B cell (primary cell): ENCODE measurements at regions not wholly inside any gene's neighbourhood (a gene's known extent, or its start where the extent isn't known, plus 50 kb on each side); places are given as distances from the start of the nearest gene placed in this dataset.

Experiments used
- ATAC-seq: fragments of 200-7000 bp; cut with Tn5 transposase; one replicate; pipeline ENCODE4 v1.10.0; 2021; ENCODE audit warnings: low read depth, mild to moderate bottlenecking, moderate number of reproducible peaks, moderate library complexity
- CTCF ChIA-PET: fragments of 350-600 bp; sonication (Branson Sonifier 250); formaldehyde crosslinking; loops from one replicate; lab custom pipeline; 2021; ENCODE audit warnings: antibody characterized with exemption, inconsistent platforms; lab: Charles Lee
- POLR2A ChIA-PET: fragments of 350-600 bp; sonication (Branson Sonifier 250); formaldehyde crosslinking; loops from one replicate; lab custom pipeline; 2021; ENCODE audit warnings: antibody characterized with exemption; lab: Charles Lee
- DNase-seq: peaks from one replicate; pipeline ENCODE4 v3.0.0; 2013
- H2AFZ ChIP-seq: 2 replicates; pipeline ENCODE4 v1.6.1; 2012; ENCODE audit warnings: mild to moderate bottlenecking, low read depth, low read length; ENCODE audit not compliant: insufficient read depth, poor library complexity, severe bottlenecking
- H3K27ac ChIP-seq, 2 donors: 1 replicate in 1 of 2; 2 replicates in 1 of 2; pipeline ENCODE4 v1.5.1; 2012 to 2013; ENCODE audit warnings: low read length in 2 of 2, mild to moderate bottlenecking in 2 of 2, moderate library complexity in 1 of 2
- H3K27me3 ChIP-seq, 4 experiments: fragments of 200-600 bp in 1 of 4; sonication (generic) in 1 of 4; replicated peaks in 1 of 4; 1 replicate in 2 of 4; 2 replicates in 2 of 4; pipeline versions ENCODE4 v1.6.1 to v1.7.0; 2013 to 2016; ENCODE audit warnings: low read length in 3 of 4, mild to moderate bottlenecking in 2 of 4, mixed read lengths in 1 of 4, moderate library complexity in 1 of 4; ENCODE audit not compliant: insufficient read depth in 4 of 4, control insufficient read depth in 3 of 4; ENCODE audit errors: control extremely low read depth in 1 of 4
- H3K36me3 ChIP-seq, 2 experiments: replicated peaks in 1 of 2; 1 replicate in 1 of 2; 2 replicates in 1 of 2; pipeline versions ENCODE4 v1.6.1 to v1.7.1; 2013; ENCODE audit warnings: low read length in 1 of 2; ENCODE audit not compliant: insufficient read depth in 2 of 2, control insufficient read depth in 1 of 2; ENCODE audit errors: control extremely low read depth in 1 of 2, extremely low read depth in 1 of 2
- H3K4me1 ChIP-seq, 2 donors: fragments of 200-600 bp in 1 of 2; sonication (generic) in 1 of 2; 1 replicate in 1 of 2; 2 replicates in 1 of 2; pipeline versions ENCODE4 v1.5.1 to v1.6.1; 2013 to 2017; ENCODE audit warnings: low read length in 2 of 2; ENCODE audit not compliant: control insufficient read depth in 2 of 2, insufficient read depth in 2 of 2
- H3K4me2 ChIP-seq: replicated peaks from 2 replicates; pipeline ENCODE3; 2012; ENCODE audit warnings: mild to moderate bottlenecking, low read depth, low read length; ENCODE audit not compliant: poor library complexity, severe bottlenecking
- H3K4me3 ChIP-seq, 5 experiments: fragments of 200-600 bp in 1 of 5; sonication (generic) in 1 of 5; 1 replicate in 3 of 5; 2 replicates in 2 of 5; pipeline versions ENCODE4 v1.5.1 to v1.7.0; 2011 to 2016; ENCODE audit warnings: low read length in 4 of 5, mild to moderate bottlenecking in 4 of 5, low read depth in 2 of 5, control low read depth in 1 of 5, moderate library complexity in 1 of 5; ENCODE audit not compliant: insufficient read depth in 1 of 5; ENCODE audit errors: control extremely low read depth in 1 of 5, extremely low read depth in 1 of 5
- H3K79me2 ChIP-seq: fragments of 200-600 bp; sonication (generic); one replicate; pipeline ENCODE4 v1.6.0; 2016; ENCODE audit warnings: low read length; ENCODE audit not compliant: control insufficient read depth, insufficient read depth
- H3K9ac ChIP-seq: fragments of 200-600 bp; sonication (generic); 2 replicates; pipeline ENCODE4 v1.6.1; 2017; ENCODE audit warnings: mild to moderate bottlenecking, low read length, moderate library complexity
- H3K9me3 ChIP-seq, 3 donors: one replicate each; pipeline versions ENCODE4 v1.6.1 to v1.7.1; 2013; ENCODE audit warnings: low read length in 2 of 3; ENCODE audit not compliant: control insufficient read depth in 2 of 3, insufficient read depth in 1 of 3; ENCODE audit errors: control extremely low read depth in 1 of 3
- H4K20me1 ChIP-seq: 2 replicates; pipeline ENCODE4 v1.6.0; 2012; ENCODE audit warnings: mild to moderate bottlenecking, low read length; ENCODE audit not compliant: insufficient read depth, control insufficient read depth, poor library complexity, severe bottlenecking
- H3K27ac Mint-ChIP-seq: one replicate; pipeline ENCODE4 v1.8.0; 2021; ENCODE audit warnings: mixed read lengths
- H3K27me3 Mint-ChIP-seq: one replicate; pipeline ENCODE4 v1.8.0; 2021; ENCODE audit warnings: mixed read lengths
- H3K4me1 Mint-ChIP-seq: one replicate; pipeline ENCODE4 v1.8.0; 2021; ENCODE audit warnings: mixed read lengths
- H3K4me3 Mint-ChIP-seq: one replicate; pipeline ENCODE4 v1.8.0; 2021; ENCODE audit warnings: mixed read lengths
- H3K9me3 Mint-ChIP-seq: one replicate; pipeline ENCODE4 v1.8.0; 2022; ENCODE audit warnings: mixed read lengths; ENCODE audit not compliant: insufficient read depth
- CTCF ChIP-seq: fragments of 200-600 bp; IDR thresholded peaks from one replicate; pipeline ENCODE4 v1.8.0; 2022; ENCODE audit warnings: antibody characterized with exemption, mild to moderate bottlenecking
- EZH2 ChIP-seq: IDR thresholded peaks from 2 replicates; pipeline ENCODE4 v1.6.1; 2012; ENCODE audit warnings: borderline replicate concordance, low read depth, mild to moderate bottlenecking, moderate library complexity, low read length; ENCODE audit not compliant: insufficient read depth, poor library complexity, severe bottlenecking
- WGBS: methylation state at CpG from one replicate; pipeline ENCODE4 v1.1.5; 2013; ENCODE audit warnings: missing lambda C conversion rate; ENCODE audit not compliant: insufficient coverage; 5-methylcytosine and 5-hydroxymethylcytosine counted together
- intact Hi-C: fragments of 100-400 bp; cut with micrococcal nuclease; formaldehyde crosslinking; loops from one replicate; pipeline ENCODE4 v1.10.0; 2022

DNA sequence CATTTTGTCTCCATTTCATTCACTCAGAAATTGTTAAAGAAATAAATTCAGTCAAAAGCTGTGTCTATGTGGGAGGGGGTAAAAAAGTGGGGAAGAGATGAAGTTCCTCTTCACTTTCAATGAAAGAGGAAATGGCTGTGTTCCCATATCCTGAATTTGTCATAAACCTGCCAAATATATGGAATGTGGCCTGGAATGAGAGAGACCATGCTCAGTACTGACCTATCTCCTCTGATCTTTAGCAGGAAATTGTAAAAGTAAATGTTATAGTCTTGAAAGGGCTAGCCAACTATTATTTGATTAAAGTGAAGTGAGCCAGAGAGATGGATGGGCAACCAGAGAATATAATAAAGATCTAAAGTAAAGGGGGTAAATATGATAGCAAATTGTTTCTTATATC is 130.3 kb upstream of the C21orf91 start:
- ATAC-seq, result no peak
- no peaks in the 10 kb centered on the region for H4K20me1 ChIP-seq
- H3K4me3 Mint-ChIP-seq, result no peak overlapping the region
- H3K9me3 Mint-ChIP-seq, result peaks cover 10% of the 10 kb centered on the region
- DNase-seq, result no peak
- no peaks in the 10 kb centered on the region for H3K27me3 ChIP-seq
- H3K27ac ChIP-seq, result no peak overlapping the region
- no peak overlapping the region for H3K4me2 ChIP-seq
- POLR2A ChIA-PET, result no interaction called here
- H3K36me3 ChIP-seq, result no peaks in the 10 kb centered on the region
- intact Hi-C loops, result no loop called here
- no peaks in the 10 kb centered on the region for H3K4me1 Mint-ChIP-seq
- H3K4me3 ChIP-seq, result no peak overlapping the region
- CTCF ChIA-PET, result interaction anchor here (1.0 kb wide), 1 partner anchor 26 kb away, joined by 5 read pairs; no protein-coding TSS in a partner anchor
- TF ChIP-seq EZH2, result no peak
- TF ChIP-seq CTCF, result no peak
- H3K9ac ChIP-seq, result no peak overlapping the region
- no peak overlapping the region for H2AFZ ChIP-seq
- no peaks in the 10 kb centered on the region for H3K79me2 ChIP-seq
- peaks cover 0 to 7% (median 2%) of the 10 kb centered on the region in 3 donors for H3K9me3 ChIP-seq
- no peak overlapping the region for H3K27ac Mint-ChIP-seq
- no peaks in the 10 kb centered on the region for H3K27me3 Mint-ChIP-seq
- no peaks in the 10 kb centered on the region for H3K4me1 ChIP-seq

- Histone ChIP-seq H3K36me3 (no peaks in the 10 kb centered on the region), H4K20me1 (no peaks in the 10 kb centered on the region), H3K27me3 (no peaks in the 10 kb centered on the region), H2AFZ (no peak overlapping the region), H3K27ac (no peak overlapping the region), H3K79me2 (no peaks in the 10 kb centered on the region), H3K4me1 (no peaks in the 10 kb centered on the region), H3K4me3 (no peak overlapping the region), H3K4me2 (no peak overlapping the region), H3K9ac (no peak overlapping the region), H3K9me3 (peaks cover 0 to 8% (median 2%) of the 10 kb centered on the region in 3 donors)
- H3K27me3 Mint-ChIP-seq, result no peaks in the 10 kb centered on the region
- ChIA-PET CTCF (no interaction called here), POLR2A (no interaction called here)
- ATAC-seq (no peak), DNase-seq (no peak)
- peaks cover 10% of the 10 kb centered on the region for H3K9me3 Mint-ChIP-seq
- TF ChIP-seq EZH2 (no peak), CTCF (no peak)
- H3K4me3 Mint-ChIP-seq, result no peak overlapping the region
- intact Hi-C loops, result no loop called here
- no peak overlapping the region for H3K27ac Mint-ChIP-seq
- no peaks in the 10 kb centered on the region for H3K4me1 Mint-ChIP-seq
- no CpG with 5 or more reads among the region's 2 CpGs for WGBS
These were observed 128.4 kb upstream of the C21orf91 start for GRCh38 chr21:17947531-17947930.
